T-helper 1 cell treated with Interleukin-12 subunit alpha and Interleukin-12 subunit beta and Interleukin-4 antibody, amounts not matched to agents 30 ng/mL and 1 ng/mL, for 36 hours (primary cell): ENCODE measurements at regions not wholly inside any gene's neighbourhood (a gene's known extent, or its start where the extent isn't known, plus 50 kb on each side); places are given as distances from the start of the nearest gene placed in this dataset.
"Not testable (repeated sequence)": the region's sequence is repeated elsewhere in the genome, so short reads cannot be mapped to it uniquely, and the experiment has no call there.

Experiments used
- intact Hi-C: fragments of 100-400 bp; cut with micrococcal nuclease; formaldehyde crosslinking; loops from one replicate; pipeline ENCODE4 v1.15.1; 2024

DNA sequence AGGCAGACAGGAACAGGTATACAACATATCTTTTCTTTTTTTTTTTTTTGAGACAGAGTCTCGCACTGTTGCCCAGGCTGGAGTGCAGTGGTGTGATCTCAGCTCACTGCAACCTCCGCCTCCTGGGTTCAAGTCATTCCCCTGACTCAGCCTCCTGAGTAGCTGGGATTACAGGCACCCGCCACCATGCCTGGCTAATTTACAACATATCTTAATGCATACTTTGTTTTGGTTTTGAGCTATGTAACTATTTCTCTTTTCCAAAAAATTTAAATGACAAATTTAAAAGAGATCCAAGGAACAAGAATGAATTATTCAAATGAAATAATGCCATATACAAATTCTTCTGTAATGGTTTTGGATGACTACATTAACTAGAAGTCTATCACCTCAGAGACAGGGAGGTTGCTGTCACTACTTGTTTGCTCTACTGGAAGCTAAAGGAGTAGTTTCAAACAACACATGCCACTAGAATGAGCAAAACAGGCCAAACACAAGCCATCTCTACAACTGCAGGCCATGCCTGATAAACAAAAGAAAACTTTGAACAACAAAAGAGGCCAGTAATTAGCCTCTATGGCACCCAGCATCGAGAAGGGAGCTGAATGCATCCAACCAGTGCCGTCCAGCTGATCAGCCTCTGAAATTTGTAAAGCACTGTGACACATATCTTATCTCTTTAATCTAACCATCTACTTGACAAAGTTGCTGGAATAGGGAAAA, 133.6 kb upstream of the VOPP1 start:
- intact Hi-C loops: not testable (repeated sequence)

DNA sequence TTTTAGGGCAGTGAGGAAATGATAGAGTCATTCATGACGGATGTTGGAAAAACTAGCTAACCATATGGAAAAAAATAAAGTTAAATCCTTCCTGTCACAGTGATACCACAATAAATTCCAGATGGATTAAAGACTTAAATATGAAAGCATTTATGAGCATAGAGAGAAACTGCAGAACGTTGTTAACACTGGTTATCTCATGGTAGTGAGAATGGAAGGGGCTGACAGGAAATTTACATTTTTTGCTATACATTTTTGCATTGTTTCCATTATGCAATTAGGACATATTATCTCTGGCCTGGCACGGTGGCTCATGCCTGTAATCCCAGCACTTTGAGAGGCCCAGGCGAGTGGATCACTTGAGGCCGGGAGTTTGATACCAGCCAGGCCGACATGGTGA, 130.5 kb upstream of the VOPP1 start:
- intact Hi-C loops: not testable (repeated sequence)

DNA sequence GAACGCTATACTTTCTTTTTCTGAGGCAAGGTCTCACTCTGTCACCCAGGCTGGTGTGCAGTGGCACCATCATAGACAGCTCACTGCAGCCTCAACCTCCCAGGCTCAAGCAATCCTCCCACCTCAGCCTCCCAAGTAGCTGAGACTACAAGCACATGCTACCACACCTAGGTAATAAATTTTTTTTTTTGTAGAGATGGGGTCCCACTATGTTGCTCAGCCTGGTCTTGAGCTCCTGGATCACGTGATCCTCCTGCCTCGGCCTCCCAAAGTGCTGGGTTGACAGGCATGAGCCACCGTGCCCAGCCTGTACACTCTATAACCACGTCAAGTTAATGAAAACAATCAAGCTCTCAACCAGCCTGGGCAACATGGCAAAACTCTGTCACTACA, 127.1 kb upstream of the VOPP1 start:
- intact Hi-C loops: not testable (repeated sequence)

DNA sequence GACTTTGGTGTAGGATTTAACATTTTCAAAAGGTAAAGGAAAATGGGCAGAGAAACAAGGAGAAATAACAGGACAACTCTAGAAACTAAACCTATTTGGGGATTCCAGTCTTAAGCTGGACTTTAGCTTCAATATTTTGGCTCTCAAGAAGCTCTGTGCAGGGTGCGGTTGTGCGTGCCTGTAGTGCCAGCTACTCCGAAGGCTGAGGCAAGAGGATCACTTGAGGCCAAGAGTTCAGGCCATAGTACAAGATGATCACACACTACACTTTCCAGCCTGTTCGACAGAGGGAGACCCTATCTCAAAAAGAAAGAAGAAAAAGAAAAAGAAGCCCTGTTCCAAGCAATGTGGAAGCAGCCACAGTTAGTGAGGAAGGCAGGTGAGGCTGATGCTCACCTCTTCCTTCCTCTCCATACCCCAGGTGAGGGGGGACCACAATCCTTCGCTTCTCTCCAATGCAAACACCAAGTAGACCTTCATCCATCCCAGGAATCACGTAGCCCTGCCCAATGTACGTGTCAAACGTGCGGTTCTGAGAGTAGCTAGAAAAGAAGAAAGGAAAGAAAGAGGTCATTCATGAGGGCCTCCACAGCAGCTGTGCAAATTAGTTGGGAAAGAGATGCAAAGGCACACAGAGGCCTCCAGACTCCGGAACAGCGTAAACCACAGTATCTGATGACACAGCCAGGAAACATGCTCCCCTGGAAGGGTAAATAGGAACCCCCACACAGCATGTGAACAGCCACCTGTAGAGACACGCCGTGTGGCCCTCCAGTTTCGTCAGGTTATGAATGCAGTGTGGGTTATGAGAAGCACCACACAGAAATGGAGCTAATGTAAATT, 126.5 kb upstream of the VOPP1 start:
- intact Hi-C loops: not testable (repeated sequence)

DNA sequence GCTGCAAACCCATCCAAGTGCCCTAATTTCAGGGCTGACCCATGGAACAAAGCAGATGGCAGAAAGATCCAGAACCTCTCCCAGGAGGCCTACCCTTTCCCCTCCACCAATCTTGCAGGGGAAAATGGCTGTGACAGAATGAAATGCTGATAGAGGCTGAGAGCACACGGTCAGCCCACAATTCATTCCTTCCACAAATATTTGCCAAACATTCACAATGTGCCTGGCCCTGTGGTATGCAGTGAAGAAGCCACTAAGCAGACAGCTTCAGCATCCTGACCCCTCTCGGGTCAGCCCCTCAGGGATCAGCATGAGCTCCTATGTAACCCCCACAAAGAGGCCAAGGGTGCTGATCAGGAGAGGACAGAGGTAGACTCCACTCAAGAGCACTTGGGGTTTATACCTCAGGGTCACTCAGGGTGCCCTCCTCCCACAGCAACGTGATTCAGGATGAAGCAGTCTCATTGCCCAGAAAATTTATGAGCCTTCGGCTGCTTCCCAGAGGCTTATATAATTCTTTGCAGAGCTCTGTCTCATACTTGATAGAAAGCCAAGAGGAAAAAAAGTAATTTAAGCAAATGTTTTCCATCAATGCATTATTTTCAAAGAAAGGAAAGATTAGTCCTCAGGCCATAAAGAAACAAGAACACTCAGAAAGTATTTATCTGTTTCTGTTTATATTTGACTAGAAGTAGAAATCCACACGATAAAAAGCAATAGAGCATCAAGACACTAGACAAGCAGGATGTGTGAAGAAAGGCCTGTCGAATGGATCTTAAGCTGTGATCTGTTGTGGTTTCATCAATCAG, 123.8 kb upstream of the VOPP1 start:
- intact Hi-C loops: not testable (repeated sequence)

DNA sequence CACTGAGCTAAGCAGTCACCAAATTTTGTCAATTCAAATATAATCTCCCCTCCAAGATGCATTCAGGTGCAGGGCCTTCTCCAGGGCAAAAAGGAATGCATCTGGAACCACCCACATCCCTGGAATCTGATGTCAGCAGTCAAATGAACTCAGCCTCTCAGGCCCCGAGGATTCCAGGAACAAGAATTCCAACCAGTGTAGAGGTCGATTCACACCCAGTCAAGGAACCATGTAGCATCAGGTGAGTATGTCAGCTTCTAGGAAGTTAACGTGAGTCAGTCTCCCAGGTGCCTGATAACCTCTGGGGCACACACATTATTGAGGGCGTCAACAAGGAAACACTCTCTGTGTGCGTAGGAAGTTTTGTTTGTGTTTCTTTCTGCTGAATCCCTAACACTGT, 122.2 kb upstream of the VOPP1 start:
- intact Hi-C loops: not testable (repeated sequence)

DNA sequence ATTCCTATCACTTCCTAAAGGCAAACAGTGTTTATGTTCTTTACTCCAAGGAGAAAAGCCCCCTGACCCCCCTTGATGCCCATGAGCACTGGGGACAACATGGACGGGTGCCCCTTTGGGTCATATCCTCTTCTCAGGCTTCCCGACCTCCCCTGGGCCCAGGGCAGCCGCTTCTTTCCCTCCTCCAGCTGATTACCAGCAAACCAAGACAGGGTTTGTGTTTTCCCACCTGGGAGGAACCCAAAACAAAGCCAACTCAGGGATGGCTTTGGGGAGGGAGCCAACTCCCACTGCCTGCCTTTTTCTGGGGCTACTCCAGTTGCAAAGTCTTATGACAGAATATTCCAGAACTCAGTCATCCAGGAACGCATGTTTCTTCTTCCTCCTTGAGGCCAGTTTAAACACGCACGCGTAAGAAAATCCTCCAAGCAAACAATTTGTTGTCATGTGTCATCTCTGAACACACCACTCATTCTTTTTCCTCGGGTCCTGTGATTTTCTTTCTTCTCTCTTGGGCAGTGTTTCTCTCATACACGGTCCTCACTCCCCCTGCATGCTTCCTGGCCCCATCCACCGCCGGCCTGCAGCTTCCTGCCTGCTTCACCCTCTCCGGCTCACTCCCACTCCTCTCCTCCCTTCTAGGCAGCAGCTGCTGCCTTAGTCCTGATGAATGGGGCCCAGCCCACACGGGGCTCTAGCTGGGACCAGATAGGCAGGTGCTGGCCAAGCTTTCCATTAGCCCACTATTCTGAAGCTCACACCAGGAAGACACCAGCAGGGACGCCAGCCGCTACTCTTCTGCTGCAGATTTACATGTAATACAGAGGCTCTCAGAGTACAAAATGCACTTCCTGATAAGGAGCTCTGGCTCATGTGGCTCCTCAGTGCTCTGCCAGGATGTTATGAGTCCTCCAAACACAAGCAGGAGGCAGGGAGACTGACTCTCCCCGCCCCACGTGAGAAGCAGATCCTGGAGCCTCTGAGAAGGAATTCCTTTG, 116.7 kb upstream of the VOPP1 start:
- intact Hi-C loops: not testable (repeated sequence)

DNA sequence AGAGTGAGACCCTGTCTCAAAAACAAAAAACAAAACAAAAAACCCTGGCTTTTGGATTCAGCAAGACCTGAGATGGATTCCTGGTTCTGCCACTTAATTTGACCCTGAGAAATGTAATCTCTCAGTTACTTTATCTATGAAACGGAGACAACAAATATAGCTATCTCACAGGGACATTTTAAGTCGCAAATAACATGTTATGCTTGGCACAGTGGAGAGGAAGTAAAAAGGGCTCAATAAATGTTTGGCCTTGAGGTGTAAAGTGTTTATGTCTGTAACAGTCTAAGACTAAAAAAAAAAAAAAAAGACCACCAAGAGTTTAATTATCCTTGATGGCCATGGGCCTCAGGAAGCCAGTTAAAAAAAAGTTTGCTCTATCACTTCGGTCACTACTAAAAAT, 116.0 kb upstream of the VOPP1 start:
- intact Hi-C loops: not testable (repeated sequence)

DNA sequence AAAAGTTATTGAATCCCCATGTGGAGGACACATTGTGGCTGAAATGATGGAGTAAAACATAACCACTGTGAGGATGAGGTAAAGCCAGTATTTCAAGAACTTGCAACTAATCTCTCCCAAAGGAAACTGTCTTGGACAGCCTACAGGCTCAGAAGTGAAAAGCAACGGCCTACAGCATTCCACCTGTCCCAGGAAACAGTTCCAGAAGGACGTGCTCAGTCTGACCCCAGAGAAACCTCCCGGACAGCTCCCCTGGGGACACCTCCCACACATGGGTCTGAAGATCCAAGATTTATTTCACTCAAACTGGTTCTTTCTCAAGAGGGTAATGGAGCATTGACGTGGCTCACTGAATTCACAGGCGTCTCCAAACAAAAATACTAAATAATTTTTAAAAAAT, 115.0 kb upstream of the VOPP1 start:
- intact Hi-C loops: not testable (repeated sequence)

DNA sequence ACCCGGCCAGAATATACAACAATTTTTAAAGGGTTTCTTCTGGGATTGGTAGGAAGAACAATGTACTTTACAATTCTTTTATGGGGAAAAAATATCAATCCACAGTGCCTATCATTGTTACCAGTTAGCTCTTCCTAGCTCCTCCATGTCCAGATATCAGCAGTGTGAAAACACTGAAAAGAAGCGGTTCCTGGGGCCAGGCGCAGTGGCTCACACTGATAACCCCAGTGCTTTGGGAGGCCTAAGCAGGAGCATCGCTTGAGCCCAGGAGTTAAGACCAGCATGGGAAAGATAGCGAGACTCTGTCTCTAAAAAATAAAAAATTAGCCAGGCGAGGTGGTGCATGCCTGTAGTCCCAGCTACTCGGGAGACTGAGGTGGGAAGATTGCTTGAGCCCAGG, 114.5 kb upstream of the VOPP1 start:
- intact Hi-C loops: not testable (repeated sequence)

DNA sequence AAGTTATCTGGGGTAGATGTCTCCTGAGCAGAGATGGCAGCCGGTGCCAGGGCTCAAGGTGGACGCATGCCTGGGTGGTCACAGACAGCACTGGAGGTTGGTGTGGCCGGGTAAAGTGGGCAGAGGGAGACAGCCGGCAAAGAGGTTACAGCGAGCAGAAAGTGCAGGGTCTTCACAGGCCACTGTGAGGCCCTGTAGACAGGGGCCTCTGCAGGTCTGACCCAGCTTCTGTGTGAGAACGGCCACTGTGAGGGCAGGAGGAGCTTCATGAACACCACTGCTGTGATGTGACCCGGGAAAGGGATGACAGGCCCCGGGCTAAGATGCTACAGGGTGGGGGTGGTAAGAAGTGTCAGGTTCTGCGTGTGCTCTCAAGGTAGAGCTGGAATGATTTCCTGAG, 111.2 kb upstream of the VOPP1 start:
- intact Hi-C loops: not testable (repeated sequence)

DNA sequence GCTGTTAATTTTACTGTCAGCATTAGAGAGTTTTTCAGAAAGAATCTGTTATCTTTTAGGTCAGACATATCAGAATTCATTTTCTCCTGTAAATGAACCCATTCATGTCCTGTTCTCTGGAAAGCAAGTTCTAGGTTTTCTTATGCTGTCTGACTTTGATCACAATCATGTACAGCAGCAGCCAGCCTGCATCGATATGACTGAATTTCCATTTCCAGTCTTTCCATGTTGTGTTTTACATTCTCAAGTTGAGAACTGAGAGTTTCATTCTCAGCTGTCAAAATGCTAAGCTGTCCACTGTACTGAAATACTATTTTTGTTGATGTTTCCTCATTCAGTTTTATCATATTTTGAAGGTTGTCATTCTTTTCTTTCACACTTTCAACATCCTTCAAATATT, 103.3 kb upstream of the VOPP1 start:
- intact Hi-C loops: not testable (repeated sequence)

DNA sequence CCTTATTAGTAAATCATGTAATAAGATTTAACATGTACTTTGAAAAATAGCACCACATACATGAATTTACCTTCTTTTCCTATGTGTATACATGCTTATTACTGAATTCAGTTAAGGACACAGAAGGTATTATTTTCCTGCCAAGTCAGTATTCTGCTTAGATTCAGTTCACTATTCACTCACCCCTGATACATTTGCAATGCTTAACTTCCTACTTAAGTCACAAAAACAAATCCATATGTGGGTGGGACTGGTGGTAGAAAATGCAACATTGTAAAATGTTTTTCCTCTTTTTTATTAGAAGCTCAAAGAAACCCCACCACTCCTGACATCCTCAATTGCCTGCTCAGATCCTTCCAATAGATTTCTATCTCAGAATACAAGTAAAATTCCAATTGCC, 101.2 kb upstream of the VOPP1 start:
- intact Hi-C loops: not testable (repeated sequence)

DNA sequence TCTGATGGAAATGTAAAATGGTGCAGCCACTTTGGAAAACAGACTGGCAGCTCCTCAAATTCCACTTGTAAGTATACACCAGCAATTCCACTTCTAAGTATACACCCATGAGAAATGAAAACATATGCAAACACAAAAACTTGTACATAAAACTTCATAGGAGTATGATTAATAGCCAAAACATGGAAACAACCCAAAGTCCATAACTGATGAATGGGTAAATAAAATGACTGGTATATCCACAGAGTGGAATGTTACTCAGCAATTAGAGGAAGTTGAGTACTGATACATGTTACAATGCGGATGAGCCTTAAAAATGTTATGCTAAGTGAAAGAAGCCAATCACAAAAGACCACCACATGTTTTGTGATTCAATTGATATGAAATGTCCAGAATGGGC, 99.8 kb upstream of the VOPP1 start:
- intact Hi-C loops: not testable (repeated sequence)

DNA sequence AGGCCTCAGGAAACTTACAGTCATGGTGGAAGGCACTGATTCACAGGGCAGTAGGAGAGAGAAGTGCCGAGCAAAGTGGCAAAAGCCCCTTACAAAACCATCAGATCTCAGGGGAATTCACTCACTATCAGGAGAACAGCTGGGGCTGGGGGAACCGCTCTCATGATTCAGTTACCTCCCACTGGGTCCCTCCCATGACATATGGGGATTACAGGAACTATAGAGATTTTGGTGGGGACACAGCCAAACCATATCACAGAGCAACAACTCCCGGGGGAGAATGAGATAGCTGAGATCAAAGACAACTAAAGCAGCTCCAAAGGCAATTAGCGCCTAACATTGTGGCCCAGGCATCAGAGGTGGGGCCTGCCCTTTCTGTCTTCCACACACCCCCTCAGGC, 85.4 kb upstream of the VOPP1 start:
- intact Hi-C loops: no loop called here

DNA sequence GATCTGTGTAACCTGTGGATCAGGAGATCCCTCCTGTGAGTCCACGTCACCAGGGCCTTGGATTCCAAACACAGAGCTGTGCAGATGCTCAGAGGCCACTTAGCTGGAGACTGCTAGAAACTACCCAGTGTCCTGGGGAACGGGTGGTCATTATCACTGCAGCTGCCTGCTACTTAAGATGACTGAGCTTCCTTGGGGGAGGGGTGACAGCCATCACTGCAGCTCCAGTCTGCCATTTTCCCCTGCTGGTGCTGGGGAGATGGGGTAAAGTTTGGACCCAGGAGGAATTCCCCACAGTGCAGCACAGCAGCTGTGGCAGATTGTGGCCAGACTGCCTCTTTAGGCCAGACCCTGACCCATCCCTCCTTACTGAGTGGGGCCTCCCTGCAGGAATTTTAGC, 78.8 kb upstream of the VOPP1 start:
- intact Hi-C loops: no loop called here

DNA sequence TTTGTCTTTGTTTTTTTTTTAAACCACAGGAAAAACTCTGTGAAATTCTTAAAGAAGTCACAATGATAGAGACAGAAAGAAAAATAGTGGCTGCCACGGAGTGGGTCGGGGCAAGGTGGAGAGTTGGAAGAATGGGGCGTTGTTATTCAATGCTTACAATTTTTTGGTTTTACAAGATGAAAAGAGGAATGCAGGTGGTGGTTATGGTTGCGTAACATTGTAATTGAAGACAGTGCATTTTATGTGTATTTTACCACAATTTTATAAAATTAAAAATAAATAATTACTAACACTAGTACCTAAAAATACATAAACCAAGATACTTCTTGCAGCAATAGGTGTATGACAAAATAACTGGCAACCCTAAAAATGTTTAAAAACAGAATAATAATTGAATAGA, 76.9 kb upstream of the VOPP1 start:
- intact Hi-C loops: no loop called here

DNA sequence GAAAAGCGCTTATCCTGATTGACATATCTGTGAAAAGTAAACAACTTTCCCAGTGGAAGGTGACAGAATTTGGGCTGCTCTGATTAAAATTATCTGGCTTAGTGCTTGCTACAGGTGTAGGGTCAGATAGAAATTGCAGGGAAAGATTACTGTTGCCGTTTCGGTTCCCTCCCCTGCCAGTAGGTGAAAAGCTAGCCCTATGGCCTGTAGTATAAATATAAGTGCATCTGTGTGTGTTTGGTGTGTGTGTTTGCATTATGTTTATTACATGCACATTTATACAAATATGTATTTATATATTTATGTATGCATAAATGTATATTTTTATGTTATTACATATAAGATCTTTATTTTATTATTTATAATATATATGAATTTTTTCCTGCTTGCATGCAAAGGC, 72.3 kb upstream of the VOPP1 start:
- intact Hi-C loops: loop anchor here (5.0 kb wide), 1 partner anchor 563 kb away; no protein-coding TSS in a partner anchor

DNA sequence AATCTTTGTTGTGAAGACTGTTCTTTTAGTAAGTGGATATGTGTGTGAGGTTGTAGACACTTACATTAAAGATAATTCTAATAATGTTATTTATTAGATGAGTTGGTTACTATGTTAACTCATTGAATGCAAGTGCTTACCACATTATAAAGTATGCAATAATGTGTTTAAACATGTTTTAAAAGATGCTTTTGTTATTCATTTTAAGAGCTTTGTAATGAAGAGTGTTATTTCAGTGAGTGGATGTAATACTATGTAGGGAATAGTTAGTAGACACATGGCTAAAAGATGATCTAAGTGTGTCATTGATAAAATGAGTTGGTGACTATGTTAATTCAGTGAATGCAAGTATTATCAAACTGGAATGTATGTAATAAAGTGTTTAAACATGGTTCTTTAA, 70.0 kb upstream of the VOPP1 start:
- intact Hi-C loops: loop anchor here (5.0 kb wide), 1 partner anchor 565 kb away; no protein-coding TSS in a partner anchor

DNA sequence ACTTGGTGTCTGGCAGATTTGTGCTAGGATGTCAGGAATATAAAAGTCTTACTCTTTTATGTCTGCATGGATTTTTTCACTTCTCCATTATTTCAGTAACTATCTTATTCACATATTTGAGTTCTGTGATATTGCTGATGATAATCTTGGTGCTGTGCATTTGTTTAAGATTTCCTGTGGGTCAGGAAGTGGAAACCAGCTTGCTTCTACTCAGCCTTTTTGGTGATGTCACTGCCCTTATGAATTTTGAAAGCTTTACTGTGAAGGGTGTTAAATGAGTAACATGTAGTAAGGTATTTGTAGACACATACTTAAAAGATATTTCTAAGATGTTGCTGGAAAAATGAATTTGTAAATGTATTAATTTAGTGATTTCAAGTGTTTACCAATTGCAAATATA, 69.5 kb upstream of the VOPP1 start:
- intact Hi-C loops: loop anchor here (1.0 to 5.0 kb wide), 10 partner anchors 80 to 565 kb away; partner anchors contain the start of genes CCT6A, CHCHD2, LANCL2 and NIPSNAP2
